ENCODE measurements at regions not wholly inside any gene's neighbourhood (a gene's known extent, or its start where the extent isn't known, plus 50 kb on each side); places are given as distances from the start of the nearest gene placed in this dataset.

DNA sequence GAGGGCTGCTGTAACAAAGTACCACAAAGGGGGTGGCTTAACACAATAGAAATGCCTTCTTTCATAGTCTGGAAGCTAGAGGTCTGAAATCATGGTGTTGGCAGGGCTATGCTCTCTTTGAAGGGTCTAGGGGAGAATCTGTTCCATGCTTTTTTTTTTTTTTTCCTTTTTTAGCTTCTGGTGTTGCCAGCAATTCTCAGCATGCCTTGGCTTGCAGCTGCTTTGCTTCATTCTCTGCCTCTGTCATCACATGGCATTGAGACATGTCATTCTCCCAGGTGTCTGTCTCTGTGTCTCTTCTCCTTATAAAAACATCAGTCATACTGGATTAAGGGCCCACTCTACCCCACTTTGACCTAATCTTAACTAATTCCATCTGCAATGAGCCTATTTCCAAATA is 78.6 kb upstream of the BOD1L1 start:
- no peak for TF ChIP-seq CTCF (IDR thresholded peaks at IDR 0.05; ENCODE audit: low read length)
- no peak for TF ChIP-seq EZH2 (optimal IDR thresholded peaks at IDR 0.05; ENCODE audit: low read depth, low read length)

Measured in MM.1S (cell line).